K562 (cell line): ENCODE measurements at regions not wholly inside any gene's neighbourhood (a gene's known extent, or its start where the extent isn't known, plus 50 kb on each side); places are given as distances from the start of the nearest gene placed in this dataset.

ENCODE experiments used
- ATAC-seq: fragments of 200-7000 bp; cut with Tn5 transposase; 3 replicates; pipeline ENCODE4 v1.9.1; 2020; ENCODE audit warnings: moderate library complexity
- BruUV-seq: library from RNA; stranded (reverse); fragments of 400-500 nt; replicated peaks from 2 replicates; lab custom pipeline; 2021; lab: Mats Ljungman, UMichigan
- CTCF ChIA-PET: fragments of 300-600 bp; formaldehyde crosslinking; extraction: SDS; loops from one replicate; lab custom pipeline; 2021; ENCODE audit warnings: low intra/inter-chr PET ratio; lab: Yijun Ruan, JAX
- POLR2A ChIA-PET: fragments of 300-600, 350-650 bp; sonication (Branson Sonifier 250); formaldehyde crosslinking; extraction: SDS; loops from one replicate; lab custom pipeline; 2021; ENCODE audit warnings: antibody characterized with exemption, inconsistent platforms; lab: Yijun Ruan, JAX
- DNase-seq, 4 experiments: peaks; one replicate each; pipeline versions ENCODE4 v3.0.0 to v3.0.0-alpha.2; 2011 to 2018; ENCODE audit warnings: low spot score in 3 of 4, mixed read lengths in 3 of 4; ENCODE audit errors: extremely low read depth in 1 of 4
- FAIRE-seq: peaks from 2 replicates; lab custom pipeline; 2011; peaks lifted over from hg19 to GRCh38; lab: Jason Lieb, UNC
- H2AFZ ChIP-seq: 2 replicates; pipeline ENCODE4 v1.6.0; 2011; ENCODE audit warnings: low read depth, low read length, control low read depth, inconsistent platforms
- H3K27ac ChIP-seq: fragments of 200-600 bp; 3 replicates; pipeline ENCODE4 v1.8.0; 2011; ENCODE audit warnings: low read depth, mild to moderate bottlenecking, control low read depth, inconsistent platforms, low read length, moderate library complexity, mixed read lengths; ENCODE audit errors: extremely low read depth
- H3K27me3 ChIP-seq, 2 experiments: fragments of 300-600 bp in 1 of 2; 2 replicates in 1 of 2; 3 replicates in 1 of 2; pipeline versions ENCODE4 v1.6.0 to v1.8.0; 2011; ENCODE audit warnings: inconsistent platforms in 2 of 2, low read length in 2 of 2, mild to moderate bottlenecking in 1 of 2, mixed read lengths in 1 of 2, moderate library complexity in 1 of 2; ENCODE audit not compliant: control insufficient read depth in 2 of 2, insufficient read depth in 2 of 2
- H3K36me3 ChIP-seq: fragments of 300-600 bp; 3 replicates; pipeline ENCODE4 v1.8.0; 2011; ENCODE audit warnings: mild to moderate bottlenecking, low read length, inconsistent platforms; ENCODE audit not compliant: control insufficient read depth, insufficient read depth
- H3K4me1 ChIP-seq, 2 experiments: fragments of 200-600 bp in 1 of 2; replicated peaks in 1 of 2; 2 replicates in 1 of 2; 3 replicates in 1 of 2; pipeline versions ENCODE4 v1.5.1 to v1.8.0; 2011; ENCODE audit warnings: inconsistent platforms in 2 of 2, low read length in 2 of 2, mild to moderate bottlenecking in 1 of 2, mixed read lengths in 1 of 2, moderate library complexity in 1 of 2; ENCODE audit not compliant: control insufficient read depth in 2 of 2, insufficient read depth in 2 of 2
- H3K4me2 ChIP-seq: 2 replicates; pipeline ENCODE4 v1.6.1; 2011; ENCODE audit warnings: low read length, control low read depth, inconsistent platforms, mixed read lengths; ENCODE audit not compliant: insufficient read depth
- H3K4me3 ChIP-seq: fragments of 200-600 bp; sonication (generic), shearing (Covaris generic); 2 replicates; pipeline ENCODE4 v1.5.1; 2016; ENCODE audit warnings: control low read depth, inconsistent platforms
- H3K79me2 ChIP-seq: fragments of 200-600 bp; 3 replicates; pipeline ENCODE4 v1.8.0; 2011; ENCODE audit warnings: low read length, inconsistent platforms; ENCODE audit not compliant: control insufficient read depth, insufficient read depth
- H3K9ac ChIP-seq, 2 experiments: 2 replicates each; pipeline versions ENCODE4 v1.6.0 to v1.6.1; 2011; ENCODE audit warnings: low read depth in 2 of 2, low read length in 2 of 2, control low read depth in 1 of 2, inconsistent platforms in 1 of 2, mild to moderate bottlenecking in 1 of 2, mixed read lengths in 1 of 2; ENCODE audit not compliant: insufficient read depth in 1 of 2
- H3K9me1 ChIP-seq: one replicate; pipeline ENCODE4 v1.6.0; 2011; ENCODE audit warnings: inconsistent platforms, mild to moderate bottlenecking, low read length, moderate library complexity; ENCODE audit not compliant: control insufficient read depth, insufficient read depth
- H3K9me3 ChIP-seq: replicated peaks from 2 replicates; pipeline ENCODE4 v1.5.1; 2011; ENCODE audit warnings: low read depth, low read length, inconsistent platforms; ENCODE audit not compliant: control insufficient read depth, insufficient read depth
- H4K20me1 ChIP-seq: replicated peaks from 2 replicates; pipeline ENCODE4 v1.6.1; 2011; ENCODE audit warnings: low read length, inconsistent platforms, mixed read lengths; ENCODE audit not compliant: control insufficient read depth, insufficient read depth
- BACH1 ChIP-seq: fragments of 200-800 bp; sonication (Bioruptor generic); IDR thresholded peaks from 2 replicates; pipeline ENCODE4 v1.6.1; 2016; ENCODE audit warnings: missing genetic modification characterization, missing compliant biosample characterization
- FOSL1 ChIP-seq: fragments of 200-800 bp; sonication (Bioruptor generic); conservative IDR thresholded peaks from 2 replicates; pipeline ENCODE4 v1.6.1; 2016; ENCODE audit warnings: missing genetic modification characterization, missing compliant biosample characterization
- HIVEP1 ChIP-seq: fragments of 250-450 bp; sonication (Bioruptor Pico); IDR thresholded peaks from 2 replicates; pipeline ENCODE4 v1.4.0; 2020; ENCODE audit warnings: mild to moderate bottlenecking
- HMG20A ChIP-seq: fragments of 450-650 bp; formaldehyde crosslinking; conservative IDR thresholded peaks from 2 replicates; pipeline ENCODE4 v1.4.0; 2020; ENCODE audit warnings: mild to moderate bottlenecking, mixed read lengths
- HMGXB4 ChIP-seq: sonication (generic); formaldehyde crosslinking; IDR thresholded peaks from 2 replicates; pipeline ENCODE4 v1.8.1; 2023; ENCODE audit warnings: mild to moderate bottlenecking, missing genetic modification reagents
- KDM5B ChIP-seq: fragments of 200-600 bp; sonication (generic); IDR thresholded peaks from 2 replicates; pipeline ENCODE4 v1.6.1; 2012; ENCODE audit warnings: low read depth, mild to moderate bottlenecking, moderate library complexity, low read length, control low read depth, inconsistent platforms; ENCODE audit not compliant: insufficient replicate concordance
- MAFK ChIP-seq: IDR thresholded peaks from 2 replicates; pipeline ENCODE4 v1.6.1; 2011; ENCODE audit warnings: low read length, improper control_type of control experiment
- MYBL2 ChIP-seq, 2 experiments: fragments of 450-650 bp in 1 of 2; sonication (generic) in 1 of 2; formaldehyde crosslinking in 1 of 2; IDR thresholded peaks; 2 replicates each; pipeline versions ENCODE4 v1.6.1 to v1.8.1; 2017 to 2022; ENCODE audit warnings: borderline replicate concordance in 1 of 2, inconsistent platforms in 1 of 2, low read depth in 1 of 2, mild to moderate bottlenecking in 1 of 2, missing genetic modification reagents in 1 of 2, moderate library complexity in 1 of 2
- NFE2L1 ChIP-seq: fragments of 450-650 bp; IDR thresholded peaks from 2 replicates; pipeline ENCODE4 v1.6.1; 2016; ENCODE audit warnings: missing genetic modification characterization, low read depth, mild to moderate bottlenecking, missing compliant biosample characterization, moderate library complexity, borderline replicate concordance
- POLR2G ChIP-seq: fragments of 200-400 bp; formaldehyde crosslinking; IDR thresholded peaks from 2 replicates; pipeline ENCODE4 v1.6.1; 2017; ENCODE audit warnings: low read depth, mild to moderate bottlenecking, antibody characterized with exemption, low read length, moderate library complexity
- SMARCE1 ChIP-seq: fragments of 450-650 bp; IDR thresholded peaks from 2 replicates; pipeline ENCODE4 v1.7.1; 2016; ENCODE audit warnings: mild to moderate bottlenecking
- SUPT5H ChIP-seq: fragments of 450-650 bp; IDR thresholded peaks from 2 replicates; pipeline ENCODE4 v1.6.1; 2016
- TEAD1 ChIP-seq, 2 experiments: fragments of 450-650 bp in 1 of 2; sonication (generic) in 1 of 2; formaldehyde crosslinking; IDR thresholded peaks; 2 replicates each; pipeline versions ENCODE4 v1.4.0 to v1.8.0; 2020 to 2022; ENCODE audit warnings: mild to moderate bottlenecking in 2 of 2, missing genetic modification reagents in 1 of 2
- ZNF224 ChIP-seq: sonication (generic); formaldehyde crosslinking; IDR thresholded peaks from 2 replicates; pipeline ENCODE4 v1.8.0; 2022; ENCODE audit warnings: mild to moderate bottlenecking, missing genetic modification reagents
- ZNF263 ChIP-seq: sonication (generic); formaldehyde crosslinking; IDR thresholded peaks from 2 replicates; pipeline ENCODE4 v1.8.0; 2022; ENCODE audit warnings: mild to moderate bottlenecking, missing genetic modification reagents, borderline replicate concordance
- ZNF586 ChIP-seq: fragments of 450-650 bp; formaldehyde crosslinking; conservative IDR thresholded peaks from 2 replicates; pipeline ENCODE4 v1.4.0; 2020; ENCODE audit warnings: mild to moderate bottlenecking, moderate library complexity
- WGBS: fragments of 100-300 bp; shearing (Covaris generic); methylation state at CpG from one replicate; pipeline ENCODE4 v1.1.6; 2016; ENCODE audit warnings: low coverage, mixed read lengths; ENCODE audit not compliant: insufficient coverage; ENCODE audit errors: missing lambda C conversion rate; 5-methylcytosine and 5-hydroxymethylcytosine counted together
- in situ Hi-C: fragments of 300-500 bp; cut with MboI; formaldehyde crosslinking; loops from 4 replicates; pipeline ENCODE4 v1.15.0; 2018; ENCODE audit warnings: inconsistent platforms, mixed read lengths
- intact Hi-C: fragments of 100-400 bp; cut with micrococcal nuclease; formaldehyde crosslinking; loops from 2 replicates; pipeline ENCODE4 v1.14.2; 2022
- TF ChIP-seq, protein P1 (sequence below): fragments of 250-450 bp; sonication (Bioruptor Pico); IDR thresholded peaks from 2 replicates; pipeline ENCODE4 v1.4.0; 2020; ENCODE audit warnings: mild to moderate bottlenecking
- TF ChIP-seq, protein P2 (sequence below): fragments of 250-450 bp; sonication (Bioruptor Pico); IDR thresholded peaks from 2 replicates; pipeline ENCODE4 v1.4.0; 2020; ENCODE audit warnings: borderline replicate concordance

DNA sequence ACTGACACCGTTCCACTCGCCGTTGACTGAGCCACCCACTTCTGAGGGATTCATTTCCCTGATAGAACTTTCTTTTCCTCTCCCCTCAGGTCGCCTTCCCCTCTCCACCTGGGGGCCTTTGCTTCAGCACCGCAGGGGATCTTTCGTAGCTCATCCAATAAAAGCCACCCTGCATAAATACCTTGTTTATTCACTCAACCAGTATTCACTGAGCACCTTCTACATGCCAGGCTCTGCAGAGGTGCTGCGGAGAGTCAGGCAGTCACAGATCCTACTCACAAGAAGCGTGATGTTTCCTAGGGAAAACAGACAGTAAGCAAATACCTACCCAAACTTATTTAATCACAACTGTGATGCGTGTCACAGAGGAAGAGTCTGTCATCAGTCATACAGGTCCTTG, 127.7 kb downstream of the TEX36 start:
- ATAC-seq (no peak), DNase-seq (no peak), FAIRE-seq (no peak)
- no peaks in the 10 kb centered on the region for H3K79me2 ChIP-seq
- no peaks in the 10 kb centered on the region for H3K36me3 ChIP-seq
- no peaks in the 10 kb centered on the region for H3K9me3 ChIP-seq
- H3K4me2 ChIP-seq = no peak overlapping the region
- no peaks in the 10 kb centered on the region for H3K9me1 ChIP-seq
- no peak overlapping the region for H2AFZ ChIP-seq
- POLR2A ChIA-PET = no interaction called here
- no peaks in the 10 kb centered on the region for H3K4me1 ChIP-seq
- no peak overlapping the region for H3K9ac ChIP-seq
- in situ Hi-C loops (no loop called here), intact Hi-C loops (no loop called here)
- WGBS = 1% methylated on average over 9 of the region's 9 CpGs
- H3K4me3 ChIP-seq = no peak overlapping the region
- CTCF ChIA-PET = no interaction called here
- BruUV-seq = no TSS peak
- H4K20me1 ChIP-seq = no peaks in the 10 kb centered on the region
- H3K27ac ChIP-seq = no peak overlapping the region
- H3K27me3 ChIP-seq = peaks cover 0 to 14% of the 10 kb centered on the region in 2 experiments; a peak in 3 of 5 replicates
- TF ChIP-seq SUPT5H (no peak), POLR2G (no peak), BACH1 (tag) (no peak), ZNF263 (CRISPR knock-in tag) (no peak), MAFK (no peak), HIVEP1 (no peak), ZNF224 (no peak), NFE2L1 (tag) (no peak), HMGXB4 (no peak), MYBL2 (IDR thresholded peaks at IDR 0.05; ENCODE audit: low read depth) (no peak), MYBL2 (CRISPR knock-in tag; IDR thresholded peaks at IDR 0.05; ENCODE audit: borderline replicate concordance) (no peak), KDM5B (no peak), TEAD1 (CRISPR knock-in tag; IDR thresholded peaks at IDR 0.05) (no peak), ZNF586 (CRISPR knock-in tag) (no peak), SMARCE1 (no peak), HMG20A (CRISPR knock-in tag) (no peak), FOSL1 (tag) (no peak)
- TF ChIP-seq, protein P1, sequence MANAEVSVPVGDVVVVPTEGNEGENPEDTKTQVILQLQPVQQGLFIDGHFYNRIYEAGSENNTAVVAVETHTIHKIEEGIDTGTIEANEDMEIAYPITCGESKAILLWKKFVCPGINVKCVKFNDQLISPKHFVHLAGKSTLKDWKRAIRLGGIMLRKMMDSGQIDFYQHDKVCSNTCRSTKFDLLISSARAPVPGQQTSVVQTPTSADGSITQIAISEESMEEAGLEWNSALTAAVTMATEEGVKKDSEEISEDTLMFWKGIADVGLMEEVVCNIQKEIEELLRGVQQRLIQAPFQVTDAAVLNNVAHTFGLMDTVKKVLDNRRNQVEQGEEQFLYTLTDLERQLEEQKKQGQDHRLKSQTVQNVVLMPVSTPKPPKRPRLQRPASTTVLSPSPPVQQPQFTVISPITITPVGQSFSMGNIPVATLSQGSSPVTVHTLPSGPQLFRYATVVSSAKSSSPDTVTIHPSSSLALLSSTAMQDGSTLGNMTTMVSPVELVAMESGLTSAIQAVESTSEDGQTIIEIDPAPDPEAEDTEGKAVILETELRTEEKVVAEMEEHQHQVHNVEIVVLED = no peak
- TF ChIP-seq, protein P2, sequence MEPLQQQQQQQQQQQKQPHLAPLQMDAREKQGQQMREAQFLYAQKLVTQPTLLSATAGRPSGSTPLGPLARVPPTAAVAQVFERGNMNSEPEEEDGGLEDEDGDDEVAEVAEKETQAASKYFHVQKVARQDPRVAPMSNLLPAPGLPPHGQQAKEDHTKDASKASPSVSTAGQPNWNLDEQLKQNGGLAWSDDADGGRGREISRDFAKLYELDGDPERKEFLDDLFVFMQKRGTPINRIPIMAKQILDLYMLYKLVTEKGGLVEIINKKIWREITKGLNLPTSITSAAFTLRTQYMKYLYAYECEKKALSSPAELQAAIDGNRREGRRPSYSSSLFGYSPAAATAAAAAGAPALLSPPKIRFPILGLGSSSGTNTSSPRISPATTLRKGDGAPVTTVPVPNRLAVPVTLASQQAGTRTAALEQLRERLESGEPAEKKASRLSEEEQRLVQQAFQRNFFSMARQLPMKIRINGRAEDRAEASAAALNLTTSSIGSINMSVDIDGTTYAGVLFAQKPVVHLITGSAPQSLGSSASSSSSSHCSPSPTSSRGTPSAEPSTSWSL (CRISPR knock-in tag) = no peak
